ENCODE measurements at regions not wholly inside any gene's neighbourhood (a gene's known extent, or its start where the extent isn't known, plus 50 kb on each side); places are given as distances from the start of the nearest gene placed in this dataset.

- no peaks in the 10 kb centered on the region for H3K36me3 ChIP-seq
- H3K4me3 ChIP-seq, result no peak overlapping the region
- no peak for ATAC-seq
- no peak for DNase-seq
- H3K9me3 ChIP-seq, result no peaks in the 10 kb centered on the region
- H3K27me3 ChIP-seq, result no peaks in the 10 kb centered on the region
- FAIRE-seq, result no peak
- 69 to 73% methylated on average over 4 of the region's 4 CpGs for WGBS, 2 donors
- H3K27ac ChIP-seq, result no peak overlapping the region
- intact Hi-C loops (cut with DNase I), result no loop called here
- TF ChIP-seq CTCF (IDR thresholded peaks at IDR 0.05), result no peak
- no peaks in the 10 kb centered on the region for H3K4me1 ChIP-seq
Measured at GRCh38 chrX:25130619-25131018, 114.9 kb upstream of the ARX start.

GRCh38 chrX:25125483-25125882, 109.7 kb upstream of the ARX start:
- 49 to 55% methylated on average over 4 of the region's 4 CpGs for WGBS, 2 donors
- no peak for FAIRE-seq

GRCh38 chrX:25124391-25124790, 108.6 kb upstream of the ARX start:
- WGBS, 2 donors, result 89% methylated on average over 2 of the region's 2 CpGs
- DNase-seq (no peak), ATAC-seq (no peak), FAIRE-seq (no peak)
- no peak overlapping the region for H3K27ac ChIP-seq
- no peaks in the 10 kb centered on the region for H3K36me3 ChIP-seq
- no peak overlapping the region for H3K4me3 ChIP-seq
- H3K9me3 ChIP-seq, result no peaks in the 10 kb centered on the region
- intact Hi-C loops (cut with DNase I), result no loop called here
- peaks cover 0 to 7% (median 0%) of the 10 kb centered on the region in 4 donors for H3K27me3 ChIP-seq
- no peaks in the 10 kb centered on the region for H3K4me1 ChIP-seq
- TF ChIP-seq CTCF (IDR thresholded peaks at IDR 0.05), result no peak

More at GRCh38 chrX:25125483-25125882, 109.7 kb upstream of the ARX start:
- Histone ChIP-seq H3K9me3 (no peaks in the 10 kb centered on the region), H3K27me3 (peaks cover 0 to 7% (median 0%) of the 10 kb centered on the region in 4 donors), H3K27ac (no peak overlapping the region), H3K4me3 (no peak overlapping the region), H3K4me1 (no peaks in the 10 kb centered on the region), H3K36me3 (no peaks in the 10 kb centered on the region)
- no peak for TF ChIP-seq CTCF (IDR thresholded peaks at IDR 0.05)
- intact Hi-C loops (cut with DNase I), result no loop called here
- ATAC-seq, result peak in 1 of 4 donors; percentile 47
- DNase-seq, result no peak

GRCh38 chrX:25112156-25112555, 96.4 kb upstream of the ARX start:
- no peaks in the 10 kb centered on the region for H3K27me3 ChIP-seq

GRCh38 chrX:25108481-25108880, 92.7 kb upstream of the ARX start:
- no peak for ATAC-seq
- no peaks in the 10 kb centered on the region for H3K4me1 ChIP-seq
- TF ChIP-seq CTCF (IDR thresholded peaks at IDR 0.05), result no peak
- DNase-seq, result no peak
- no peaks in the 10 kb centered on the region for H3K36me3 ChIP-seq
- H3K27me3 ChIP-seq, result no peaks in the 10 kb centered on the region
- no peak for FAIRE-seq
- no peak overlapping the region for H3K27ac ChIP-seq
- no peak overlapping the region for H3K4me3 ChIP-seq
- 75 to 81% methylated on average over 2 of the region's 2 CpGs for WGBS, 2 donors
- intact Hi-C loops (cut with DNase I), result no loop called here
- no peaks in the 10 kb centered on the region for H3K9me3 ChIP-seq

More at GRCh38 chrX:25112156-25112555, 96.4 kb upstream of the ARX start:
- H3K4me1 ChIP-seq, result no peaks in the 10 kb centered on the region
- intact Hi-C loops (cut with DNase I), result no loop called here
- WGBS, 2 donors, result 89 to 92% methylated on average over 2 of the region's 2 CpGs
- H3K27ac ChIP-seq, result no peak overlapping the region
- H3K4me3 ChIP-seq, result no peak overlapping the region
- no peaks in the 10 kb centered on the region for H3K36me3 ChIP-seq
- FAIRE-seq, result no peak
- no peaks in the 10 kb centered on the region for H3K9me3 ChIP-seq
- TF ChIP-seq CTCF (IDR thresholded peaks at IDR 0.05), result no peak
- no peak for ATAC-seq
- no peak for DNase-seq

Data from pancreas (tissue), 10 donors.